HG03457 (cell line): ENCODE measurements at regions not wholly inside any gene's neighbourhood (a gene's known extent, or its start where the extent isn't known, plus 50 kb on each side); places are given as distances from the start of the nearest gene placed in this dataset.

Experiments used
- ATAC-seq: cut with Tn5 transposase; IDR thresholded peaks from one replicate; pipeline ENCODE4 v1.9.1; 2021; ENCODE audit warnings: moderate number of reproducible peaks; ENCODE audit not compliant: unreplicated experiment

DNA sequence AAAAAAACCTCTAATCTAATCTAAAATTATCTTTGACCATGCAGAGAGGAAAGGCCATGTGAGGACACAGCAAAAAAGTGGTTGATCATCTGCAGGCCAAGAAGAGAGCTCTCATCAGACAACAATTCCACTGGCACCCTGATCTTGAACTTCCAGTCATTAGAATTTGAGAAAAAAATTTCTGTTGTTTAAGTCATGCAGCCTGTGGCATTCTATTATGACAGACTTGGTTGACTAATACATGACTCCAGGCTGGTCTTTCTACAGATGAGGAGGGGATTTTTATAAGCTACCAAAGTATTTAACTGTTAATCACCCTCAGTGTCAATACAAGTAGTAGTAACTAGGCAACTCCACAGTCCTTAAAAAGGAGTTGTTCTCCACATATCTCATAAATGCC is 358.5 kb upstream of the RGMB start:
- ATAC-seq = no peak

DNA sequence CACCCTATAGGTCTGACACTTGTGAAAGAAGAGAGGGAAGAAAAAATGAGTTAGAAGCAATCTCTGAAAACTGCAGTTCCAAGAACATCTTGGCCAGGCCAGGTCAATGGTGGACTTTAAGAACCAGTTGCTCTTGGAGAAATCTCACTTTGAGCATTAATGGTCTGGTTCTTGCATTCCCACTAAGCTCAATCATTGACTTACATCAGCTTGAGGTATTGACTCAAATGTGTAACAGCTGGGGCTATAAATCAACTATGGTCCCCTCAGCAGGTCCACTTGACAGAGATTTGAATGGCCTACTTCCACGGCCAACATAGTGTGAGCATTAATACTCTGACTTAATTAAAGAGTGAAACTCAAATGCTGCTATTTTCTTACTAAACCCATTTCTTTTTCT is 357.8 kb upstream of the RGMB start:
- no peak for ATAC-seq

DNA sequence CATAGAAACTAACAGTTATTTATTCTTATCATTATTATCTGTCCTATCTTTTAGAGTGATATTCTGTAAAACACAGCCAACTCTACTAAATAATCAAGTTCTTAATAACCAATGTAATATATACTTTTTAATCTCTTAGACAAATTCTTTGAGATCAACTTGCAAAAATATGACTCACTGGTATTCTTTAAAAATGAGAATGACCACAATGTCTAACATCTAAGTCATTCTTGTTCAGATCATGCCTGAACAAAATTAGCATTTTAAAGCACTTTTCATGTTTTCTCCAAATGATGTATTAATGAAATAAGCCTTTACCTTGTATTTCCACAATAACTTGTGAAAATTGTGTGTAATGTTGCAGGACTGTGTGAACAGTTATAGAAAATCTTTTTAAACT is 356.9 kb upstream of the RGMB start:
- no peak for ATAC-seq

DNA sequence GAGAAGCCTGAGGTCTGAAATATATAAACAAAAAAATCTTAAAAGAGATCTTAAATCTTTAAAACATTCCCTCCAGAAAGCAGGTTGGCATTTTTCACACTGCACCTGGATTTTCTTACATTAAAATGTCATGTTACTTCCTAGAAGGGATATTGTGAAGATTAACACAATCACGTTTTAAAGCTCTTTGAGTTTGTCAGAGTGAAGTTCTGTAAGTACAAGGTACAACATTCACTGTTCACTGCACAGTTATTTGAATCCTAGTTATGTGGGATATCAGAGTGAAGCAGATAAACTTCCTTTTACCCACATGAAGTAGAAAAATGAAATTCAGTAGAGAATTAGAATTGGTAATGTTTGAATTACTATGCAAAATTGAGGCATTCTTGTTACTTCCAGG is 353.6 kb upstream of the RGMB start:
- no peak for ATAC-seq

DNA sequence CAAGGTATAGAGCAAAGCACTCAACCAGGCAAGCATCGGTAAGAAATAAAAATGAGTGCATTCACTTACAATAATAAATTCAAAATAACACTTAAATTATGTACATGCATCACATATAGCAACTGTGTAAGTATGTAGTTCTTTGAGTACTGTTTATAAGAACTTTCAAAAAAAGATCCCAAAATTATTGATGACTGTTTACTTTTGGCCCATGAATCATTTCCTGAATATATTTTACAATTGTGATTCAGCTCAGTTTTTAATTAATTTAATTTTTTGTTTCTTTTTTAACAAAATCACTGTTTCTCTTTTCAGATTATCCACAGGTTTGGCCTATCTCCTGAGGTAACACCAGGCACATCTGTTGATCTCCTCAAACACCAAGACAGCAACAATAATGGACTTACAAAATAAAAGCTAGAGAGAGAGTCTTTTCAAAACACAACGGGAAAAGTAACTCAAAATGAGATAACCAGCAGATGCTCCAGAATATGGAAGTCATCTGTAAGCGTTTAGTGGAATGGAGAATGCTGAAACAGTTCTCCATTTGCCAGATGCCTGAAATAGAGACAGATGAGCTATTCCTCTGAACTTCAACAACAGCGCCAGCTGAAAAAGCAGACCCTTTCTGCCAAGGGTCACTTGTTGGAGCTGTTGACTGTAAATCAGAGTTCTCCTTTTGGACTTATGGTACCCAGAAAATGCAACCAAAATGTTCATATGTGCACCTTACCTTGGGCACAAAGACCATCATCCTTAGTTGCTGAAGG is 348.6 kb upstream of the RGMB start:
- ATAC-seq = no peak

DNA sequence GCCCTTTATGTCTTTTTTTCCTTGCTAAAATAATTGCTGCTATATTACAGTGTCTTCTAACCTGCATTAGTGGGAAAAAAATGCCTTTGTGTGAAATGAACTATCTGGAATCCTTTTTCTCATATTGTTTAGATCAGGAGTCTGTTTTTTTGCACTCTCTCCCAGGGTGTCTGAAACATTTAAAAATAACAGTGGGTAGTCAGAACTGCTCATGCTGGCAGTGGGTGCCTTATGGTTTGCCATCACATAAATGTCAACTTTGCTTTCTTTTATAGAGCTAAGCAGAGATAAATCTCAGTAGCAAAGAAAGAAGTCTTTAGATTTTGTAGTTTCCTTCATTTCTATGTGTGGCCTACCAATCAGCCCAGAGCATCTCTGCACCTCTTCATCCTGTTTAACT is 347.8 kb upstream of the RGMB start:
- no peak for ATAC-seq

DNA sequence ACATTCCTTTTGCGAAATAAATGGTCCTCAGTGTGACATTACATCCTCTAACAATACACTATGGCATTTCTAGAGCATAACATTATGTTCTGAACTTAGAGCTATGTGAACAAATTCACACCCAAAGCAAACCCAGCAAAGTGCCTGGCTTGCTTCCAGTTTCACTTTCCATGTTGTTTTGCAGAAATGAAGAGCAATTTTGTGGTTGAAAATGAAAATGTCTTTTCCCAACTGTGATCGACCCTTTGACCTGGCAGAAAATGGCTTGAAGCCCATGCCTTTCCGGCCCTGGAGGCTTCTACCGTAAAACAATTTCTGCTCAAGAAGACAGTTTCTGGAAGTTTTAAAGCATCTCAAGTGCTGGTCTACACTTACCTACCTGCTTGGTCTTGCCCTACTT is 344.7 kb upstream of the RGMB start:
- no peak for ATAC-seq

DNA sequence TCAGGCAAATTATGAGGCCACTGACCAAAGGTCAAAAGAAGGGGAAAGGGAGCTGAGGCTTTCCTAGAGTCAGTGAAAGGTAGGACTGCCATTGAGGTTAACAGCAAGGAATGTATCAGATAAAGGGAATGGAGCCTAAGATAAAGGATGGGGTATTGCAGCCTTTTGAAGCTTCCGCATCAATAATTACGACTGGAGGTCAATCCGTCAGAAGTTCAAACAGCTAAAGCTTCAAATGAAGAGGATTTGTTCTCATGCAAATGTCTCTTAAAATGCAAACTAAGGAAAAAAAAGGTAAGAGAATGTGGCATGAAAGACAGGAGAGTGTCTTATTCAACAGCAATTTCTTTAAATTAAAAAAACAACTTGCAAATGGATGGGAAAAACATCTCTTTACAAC is 341.1 kb upstream of the RGMB start:
- no peak for ATAC-seq

DNA sequence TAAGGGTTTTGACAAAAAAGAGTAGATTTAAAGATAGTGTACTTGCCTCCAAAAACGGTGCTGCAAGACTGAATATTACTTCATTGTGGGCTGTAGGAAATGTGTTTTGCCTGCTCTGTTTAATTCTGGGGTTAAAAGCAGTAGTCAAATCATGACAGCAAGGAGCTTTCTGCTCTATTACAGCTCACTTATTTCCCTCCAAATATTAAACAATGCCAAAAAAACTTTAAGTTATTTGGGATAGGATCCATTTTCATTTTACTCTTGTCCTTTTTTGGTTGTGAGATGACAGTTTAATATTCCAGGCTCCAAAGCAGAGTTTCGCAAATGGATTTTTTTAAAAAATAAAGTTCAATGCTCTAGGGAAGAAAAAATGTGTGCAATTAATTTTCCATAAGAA is 340.4 kb upstream of the RGMB start:
- no peak for ATAC-seq

DNA sequence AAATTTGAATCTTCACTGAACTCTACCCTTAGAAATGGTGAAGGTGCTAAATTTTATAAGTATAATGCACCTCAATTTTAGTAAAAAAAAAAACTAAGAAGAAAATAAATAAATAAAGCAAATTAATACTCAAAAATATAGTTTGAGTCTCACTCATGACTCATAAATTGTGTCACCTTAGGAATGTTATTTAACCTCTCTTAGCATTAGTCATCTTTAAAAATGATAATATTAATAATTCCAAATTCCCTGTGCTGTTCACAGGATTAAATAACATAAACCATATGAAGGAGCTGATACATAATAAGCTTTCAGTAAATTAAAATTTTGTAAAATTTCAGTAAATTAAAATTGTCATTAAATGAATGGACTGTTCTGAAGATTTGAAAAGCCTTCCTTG is 339.8 kb upstream of the RGMB start:
- no peak for ATAC-seq

DNA sequence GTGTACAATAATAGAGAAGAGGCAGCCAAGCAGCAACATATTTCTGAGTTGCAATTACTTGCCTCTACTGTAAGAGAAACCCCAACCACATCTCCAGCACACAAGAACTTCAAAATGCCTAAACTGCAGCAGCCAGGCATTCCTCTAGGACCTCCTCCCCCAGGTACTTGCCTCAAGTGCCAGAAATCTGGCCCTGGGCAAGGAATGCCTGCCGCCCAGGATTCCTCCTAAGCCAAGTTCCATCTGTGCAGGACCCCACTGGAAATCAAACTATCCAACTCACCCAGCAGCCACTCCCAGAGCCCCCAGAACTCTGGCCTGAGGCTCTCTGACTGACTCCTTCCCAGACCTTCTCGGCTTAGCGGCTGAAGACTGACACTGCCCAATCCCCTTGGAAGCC is 336.8 kb upstream of the RGMB start:
- no peak for ATAC-seq

DNA sequence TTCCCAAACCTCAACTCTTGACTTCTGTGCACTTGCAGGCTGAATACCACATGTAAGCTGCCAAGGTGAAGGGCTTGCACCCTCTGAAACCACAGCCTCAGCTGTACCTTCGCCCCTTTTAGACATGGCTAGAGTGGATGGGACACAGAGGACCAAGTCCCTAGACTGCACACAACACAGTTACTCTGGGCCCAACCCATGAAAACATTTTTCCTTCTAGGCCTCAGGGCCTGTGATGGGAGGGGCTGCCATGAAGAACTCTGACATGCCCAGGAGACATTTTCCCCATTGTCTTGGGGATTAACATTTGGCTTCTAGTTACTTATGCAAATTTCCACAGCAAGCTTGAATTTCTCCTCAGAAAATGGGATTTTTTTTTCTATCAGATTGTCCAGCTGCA is 331.0 kb upstream of the RGMB start:
- no peak for ATAC-seq

DNA sequence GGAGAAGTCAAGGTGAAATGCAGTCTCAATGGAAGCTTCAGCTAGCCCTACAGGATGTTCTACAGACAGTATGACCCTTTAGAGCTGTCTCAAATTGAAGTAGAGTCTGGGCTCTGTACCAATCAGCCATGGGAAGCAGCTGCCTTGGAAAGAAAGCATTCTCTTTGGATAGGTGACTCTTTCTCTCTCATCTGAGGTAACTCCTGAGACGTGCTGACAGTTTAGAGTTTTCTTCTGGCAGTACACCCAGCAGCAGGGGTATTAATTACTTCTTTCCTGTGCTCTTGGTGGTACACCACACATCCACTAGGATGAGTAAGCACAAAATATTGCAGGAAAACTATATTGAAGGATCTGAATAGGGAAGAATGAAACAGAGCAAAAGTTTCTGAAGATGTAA is 329.6 kb upstream of the RGMB start:
- no peak for ATAC-seq

DNA sequence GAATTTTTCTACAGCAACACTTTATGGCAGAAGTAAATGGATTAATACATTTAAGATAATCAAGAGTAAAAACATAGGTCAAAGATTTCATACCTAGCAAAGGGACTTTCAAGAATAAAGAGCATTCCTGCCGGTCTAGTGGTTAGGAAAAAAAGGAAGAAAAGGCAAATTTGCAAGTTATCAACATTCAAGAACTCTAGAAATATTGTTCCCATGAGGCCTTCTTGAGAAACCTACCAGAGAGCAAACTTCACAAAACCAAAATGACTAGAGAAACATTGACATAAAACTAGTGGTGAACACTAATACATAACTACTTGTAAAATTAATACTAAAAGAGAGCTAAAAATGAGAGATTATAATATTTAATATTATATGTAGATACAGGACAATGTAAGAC is 320.2 kb upstream of the RGMB start:
- ATAC-seq = no peak

DNA sequence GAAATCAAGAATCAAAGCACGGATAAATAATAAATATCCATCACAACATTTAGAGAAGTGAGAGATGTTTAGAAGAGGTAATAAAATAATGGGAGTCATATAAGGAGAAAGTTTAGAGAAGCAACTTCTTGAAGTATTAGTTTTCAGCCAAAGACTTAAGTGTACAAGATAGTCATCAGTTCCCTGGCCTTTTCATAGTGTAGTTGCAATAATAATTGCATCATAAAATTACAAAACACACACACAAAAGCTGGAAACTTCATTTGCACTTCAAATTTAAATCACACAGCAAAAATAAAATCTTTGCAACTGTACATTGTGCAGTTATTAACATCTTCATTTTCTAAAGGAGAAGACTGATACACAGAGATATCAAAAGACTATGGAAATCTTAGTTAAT is 319.1 kb upstream of the RGMB start:
- ATAC-seq = no peak

DNA sequence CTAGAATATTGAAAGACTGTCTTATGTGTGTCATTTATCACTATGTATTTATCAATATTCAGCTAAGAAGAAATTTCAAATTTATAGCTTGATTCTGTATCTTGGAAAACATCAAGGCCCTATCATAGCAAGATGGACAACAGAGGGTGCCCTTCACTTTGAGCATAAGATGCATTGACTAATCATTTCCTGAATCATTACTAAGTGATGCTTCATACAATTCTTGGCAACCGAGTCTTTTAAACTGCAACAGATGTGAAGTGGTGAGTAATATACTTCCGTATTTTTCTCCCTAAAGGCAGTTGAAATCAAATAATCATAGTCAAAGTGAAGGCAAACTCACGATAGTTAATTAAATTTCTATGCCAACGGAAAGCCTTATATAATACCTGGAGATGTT is 318.6 kb upstream of the RGMB start:
- no peak for ATAC-seq

DNA sequence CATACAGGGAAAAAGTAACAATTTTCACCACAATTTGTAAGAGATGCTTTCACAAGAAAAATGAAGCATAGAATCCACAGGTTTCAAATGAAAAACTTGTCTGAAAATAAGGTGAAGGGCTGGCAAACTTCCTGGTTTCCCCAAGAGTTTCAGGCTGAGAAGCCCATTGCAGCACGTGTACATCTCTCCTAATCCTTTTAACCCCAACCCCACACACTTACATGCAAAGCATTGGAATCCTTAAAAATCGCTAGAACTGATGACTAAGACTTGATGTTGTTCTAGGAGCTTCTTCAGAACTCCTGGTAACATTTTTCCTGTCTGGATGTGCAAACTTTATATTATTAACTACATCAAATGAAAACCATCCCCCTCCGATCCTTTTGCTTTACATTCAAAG is 317.8 kb upstream of the RGMB start:
- no peak for ATAC-seq

DNA sequence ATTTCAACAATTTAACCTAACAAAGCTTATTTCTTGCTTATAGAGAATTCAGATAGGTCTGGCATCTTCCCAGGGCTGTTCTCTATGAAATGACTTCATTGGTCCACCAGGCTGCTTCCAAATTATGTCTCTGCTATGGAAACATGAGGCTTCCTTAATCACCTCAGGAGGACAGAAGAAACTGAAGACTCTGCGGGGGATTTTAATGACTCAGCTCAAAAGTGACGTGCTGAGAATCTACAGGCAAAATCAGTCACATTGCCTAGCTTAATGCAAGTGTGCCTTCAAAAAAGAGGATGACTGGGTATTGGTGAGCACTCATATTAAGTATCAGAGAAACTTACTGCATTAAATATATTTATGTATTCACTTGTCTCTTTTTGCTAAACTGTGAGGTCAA is 315.5 kb upstream of the RGMB start:
- ATAC-seq = no peak

DNA sequence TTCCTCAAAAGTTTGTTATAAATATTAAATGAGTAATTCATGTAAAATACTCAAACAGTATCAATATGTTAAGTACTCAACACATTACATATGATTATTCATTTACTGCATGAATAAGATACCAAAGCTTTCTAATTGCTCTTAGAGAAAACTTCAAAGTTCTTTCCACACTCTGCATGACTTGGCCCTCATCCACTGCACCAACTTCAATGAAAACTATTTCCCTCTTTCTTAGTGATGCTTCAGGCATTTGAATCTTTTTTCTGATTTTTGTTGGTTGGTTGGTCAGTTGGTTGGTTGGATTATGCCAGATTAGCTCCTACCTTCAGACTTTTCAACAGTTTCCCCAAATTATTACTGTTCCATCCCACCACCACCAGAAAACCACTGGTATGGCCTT is 314.7 kb upstream of the RGMB start:
- no peak for ATAC-seq

DNA sequence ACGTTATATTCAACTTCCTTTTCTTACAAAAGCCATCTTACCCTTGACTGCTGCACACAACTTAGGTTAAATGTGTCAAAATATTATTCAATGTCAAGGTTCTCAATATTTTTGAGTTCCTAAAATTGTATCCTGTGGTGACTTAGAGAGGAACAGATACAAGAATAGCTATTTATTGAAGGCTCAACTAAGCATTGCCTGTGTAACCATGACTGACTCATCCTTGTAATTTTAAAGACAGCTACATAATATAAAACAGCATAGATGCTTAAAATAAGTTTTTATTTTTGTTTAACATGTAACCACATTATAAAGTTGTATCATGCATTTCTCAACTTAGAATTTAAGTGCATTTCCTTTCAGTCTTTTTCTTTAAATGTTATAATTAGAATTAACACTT is 312.9 kb upstream of the RGMB start:
- no peak for ATAC-seq

DNA sequence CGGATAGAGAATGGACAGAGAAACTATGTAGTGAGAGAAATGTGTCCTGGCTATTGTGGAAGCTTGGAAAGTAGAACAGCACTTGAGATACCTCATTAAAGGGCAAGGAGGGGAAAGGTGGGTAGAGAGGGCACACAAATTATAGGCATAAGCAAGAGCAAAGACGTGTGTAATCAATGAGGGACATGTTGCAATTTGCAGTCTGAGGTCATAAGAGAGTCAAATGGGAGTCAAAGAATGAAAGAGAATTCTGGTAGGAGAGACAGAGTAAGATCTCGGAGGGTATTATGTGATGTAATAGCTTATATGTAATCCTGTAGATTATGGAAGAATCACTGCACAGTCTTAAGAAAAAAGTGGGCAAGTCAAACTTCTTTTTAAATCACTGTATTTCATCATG is 312.0 kb upstream of the RGMB start:
- no peak for ATAC-seq

DNA sequence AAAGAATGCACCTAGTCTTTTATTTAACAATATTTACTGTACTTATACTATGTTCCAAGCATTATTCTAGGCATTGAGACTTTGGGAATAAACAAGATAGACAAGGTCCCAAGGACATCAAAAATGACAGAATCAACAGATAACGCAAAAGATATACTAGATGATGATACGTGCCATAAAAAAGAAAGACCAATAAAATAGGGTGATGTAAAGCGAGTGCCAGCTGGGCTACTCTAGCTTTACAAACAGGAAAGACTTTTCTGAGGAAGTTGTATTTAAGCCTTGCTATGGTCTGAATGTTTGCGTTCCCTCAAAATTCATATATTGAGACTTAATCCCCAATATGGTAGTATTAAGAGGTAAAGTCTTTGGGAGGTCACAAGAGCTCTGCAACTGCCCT is 310.2 kb upstream of the RGMB start:
- no peak for ATAC-seq

DNA sequence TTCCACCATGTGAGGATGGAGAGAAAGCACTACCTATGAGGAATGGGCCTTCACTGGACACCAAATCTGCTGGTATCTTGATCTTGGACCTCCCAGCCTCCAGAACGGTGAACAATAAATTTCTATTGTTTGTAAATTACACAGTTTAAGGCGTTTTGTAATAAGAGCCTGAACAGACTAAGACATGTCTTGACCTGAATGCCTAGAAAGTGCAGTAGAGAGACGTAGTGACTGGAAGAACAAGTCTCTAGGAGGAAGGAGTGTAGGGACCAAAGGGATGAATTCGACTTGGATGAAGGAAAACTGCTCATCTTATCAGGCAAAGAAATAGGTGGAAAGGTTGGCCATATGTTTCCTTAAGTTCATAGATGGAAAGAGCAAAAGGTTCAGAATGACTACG is 309.8 kb upstream of the RGMB start:
- no peak for ATAC-seq
